T-helper 1 cell (primary cell): ENCODE measurements at regions not wholly inside any gene's neighbourhood (a gene's known extent, or its start where the extent isn't known, plus 50 kb on each side); places are given as distances from the start of the nearest gene placed in this dataset.
"Not testable (repeated sequence)": the region's sequence is repeated elsewhere in the genome, so short reads cannot be mapped to it uniquely, and the experiment has no call there.

Source experiments
- DNase-seq, 5 donors: peaks; one replicate each; pipeline ENCODE4 v3.0.0-alpha.2; 2012 to 2020

DNA sequence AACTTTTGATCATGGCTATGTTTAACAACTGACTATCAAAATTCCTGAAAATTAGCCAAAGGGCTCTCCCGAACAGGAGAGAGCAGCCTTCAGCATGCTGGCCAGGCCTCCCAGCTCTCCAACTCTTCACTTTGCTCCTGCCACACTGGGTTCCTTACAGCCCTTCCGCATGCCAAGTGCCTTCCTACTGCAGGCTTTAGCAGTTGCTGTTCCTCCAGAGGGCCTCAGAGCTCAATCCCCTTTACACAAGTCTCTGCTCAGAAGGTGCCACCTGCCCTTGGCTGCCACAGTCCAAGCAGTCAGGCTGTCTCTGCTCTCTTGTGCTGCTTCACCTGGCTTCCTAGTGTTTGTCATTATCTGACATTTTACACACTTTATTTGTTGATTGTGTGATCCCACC, 553.1 kb upstream of the PPP2R3A start:
- DNase-seq, result no peak

DNA sequence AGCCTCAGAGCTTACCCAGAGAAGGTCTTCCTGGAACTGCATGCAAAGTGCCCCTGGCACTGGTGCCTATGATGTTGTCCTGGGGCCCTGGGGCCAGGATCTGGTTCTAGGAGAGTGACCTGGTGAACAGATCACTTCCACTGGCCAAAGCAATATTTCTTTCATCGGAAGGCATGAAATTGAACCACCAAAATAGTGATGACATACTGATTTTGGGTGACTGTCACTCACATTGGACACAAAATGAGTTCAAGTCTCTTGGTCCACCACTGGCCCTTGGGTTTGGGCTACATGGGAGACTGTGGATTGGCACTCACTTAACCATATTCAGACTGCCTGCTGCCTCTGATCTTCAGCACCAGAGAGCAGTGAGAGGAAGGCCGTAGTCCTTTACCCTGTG, 549.3 kb upstream of the PPP2R3A start:
- DNase-seq, result no peak

DNA sequence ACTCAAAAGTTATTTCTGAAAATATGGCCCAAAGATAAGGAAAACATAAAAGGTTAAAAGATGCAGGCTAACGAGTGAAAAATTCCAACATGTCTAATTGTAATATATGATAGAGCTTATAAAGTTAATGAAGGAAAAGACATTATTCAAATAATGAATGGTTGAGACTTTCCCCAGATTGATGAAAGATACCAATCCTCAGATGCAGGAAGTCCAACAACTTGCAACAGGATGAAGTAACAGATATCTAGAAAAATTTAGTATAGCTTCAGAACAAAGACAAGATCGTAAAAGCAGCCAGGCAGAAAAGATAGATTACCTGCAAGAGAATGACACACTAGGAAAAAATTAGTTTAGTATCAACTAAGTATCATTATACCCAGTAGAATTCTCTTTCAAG, 546.4 kb upstream of the PPP2R3A start:
- DNase-seq, result no peak

DNA sequence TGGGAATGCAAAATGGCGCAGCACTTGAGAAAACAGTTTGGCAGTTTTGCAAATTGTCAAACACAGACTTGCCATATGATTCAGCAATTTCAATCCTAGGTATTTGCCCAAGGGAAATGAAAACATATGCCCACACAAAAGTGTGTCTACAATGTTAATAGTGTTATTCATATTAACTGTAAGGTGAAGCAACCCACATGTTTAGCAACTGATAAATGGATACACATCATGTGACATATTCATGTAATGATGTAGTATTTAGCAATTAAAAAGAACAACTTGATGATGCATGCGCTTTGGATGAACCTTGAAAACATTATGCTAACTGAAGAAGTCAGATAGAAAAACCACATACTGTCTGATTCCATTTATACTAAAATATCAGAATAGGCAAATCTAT, 539.0 kb upstream of the PPP2R3A start:
- DNase-seq, result no peak

DNA sequence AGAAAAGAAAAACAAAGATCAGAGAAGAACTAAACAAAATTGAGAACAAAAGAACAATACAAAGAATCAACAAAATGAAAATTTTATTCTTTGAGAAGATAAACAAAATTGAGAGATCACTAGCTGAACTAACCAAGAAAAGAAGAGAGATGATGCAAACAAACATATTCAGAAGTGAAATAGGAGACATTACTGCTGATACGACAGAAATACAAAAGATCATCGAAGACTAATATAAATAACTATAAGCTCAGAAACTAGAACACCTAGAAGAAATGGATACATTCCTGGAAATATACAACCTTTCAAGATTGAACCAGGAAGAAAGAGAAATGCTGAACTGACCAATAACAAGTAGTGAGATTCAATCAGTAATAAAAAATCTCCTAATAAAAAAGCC, 533.1 kb upstream of the PPP2R3A start:
- no peak for DNase-seq

DNA sequence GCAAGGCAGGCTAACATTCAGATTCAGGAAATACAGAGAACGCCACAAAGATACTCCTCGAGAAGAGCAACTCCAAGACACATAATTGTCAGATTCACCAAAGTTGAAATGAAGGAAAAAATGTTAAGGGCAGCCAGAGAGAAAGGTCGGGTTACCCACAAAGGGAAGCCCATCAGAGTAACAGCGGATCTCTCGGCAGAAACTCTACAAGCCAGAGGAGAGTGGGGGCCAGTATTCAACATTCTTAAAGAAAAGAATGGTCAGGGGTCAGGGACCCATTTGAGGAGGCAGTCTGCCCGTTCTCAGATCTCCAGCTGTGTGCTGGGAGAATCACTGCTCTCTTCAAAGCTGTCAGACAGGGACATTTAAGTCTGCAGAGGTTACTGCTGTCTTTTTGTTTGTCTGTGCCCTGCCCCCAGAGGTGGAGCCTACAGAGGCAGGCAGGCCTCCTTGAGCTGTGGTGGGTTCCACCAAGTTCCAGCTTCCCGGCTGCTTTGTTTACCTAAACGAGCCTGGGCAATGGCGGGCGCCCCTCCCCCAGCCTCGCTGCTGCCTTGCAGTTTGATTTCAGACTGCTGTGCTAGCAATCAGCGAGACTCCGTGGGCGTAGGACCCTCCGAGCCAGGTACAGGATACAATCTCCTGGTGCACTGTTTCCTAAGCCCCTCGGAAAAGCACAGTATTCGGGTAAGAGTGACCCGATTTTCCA, 526.5 kb upstream of the PPP2R3A start:
- not testable (repeated sequence) for DNase-seq

DNA sequence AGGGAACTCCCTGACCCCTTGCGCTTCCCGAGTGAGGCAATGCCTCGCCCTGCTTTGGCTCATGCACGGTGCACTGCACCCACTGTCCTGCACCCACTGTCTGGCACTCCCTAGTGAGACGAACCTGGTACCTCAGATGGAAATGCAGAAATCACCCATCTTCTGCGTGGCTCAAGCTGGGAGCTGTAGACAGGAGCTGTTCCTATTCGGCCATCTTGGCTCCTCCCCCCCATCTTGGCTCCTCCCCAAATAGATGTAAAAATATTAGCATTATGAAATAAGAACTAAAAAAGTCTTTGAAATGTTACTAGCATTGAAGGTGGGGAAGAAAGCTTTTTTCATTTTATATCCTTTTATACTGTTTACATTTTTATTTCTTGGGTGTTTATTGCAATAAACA, 525.9 kb upstream of the PPP2R3A start:
- not testable (repeated sequence) for DNase-seq

DNA sequence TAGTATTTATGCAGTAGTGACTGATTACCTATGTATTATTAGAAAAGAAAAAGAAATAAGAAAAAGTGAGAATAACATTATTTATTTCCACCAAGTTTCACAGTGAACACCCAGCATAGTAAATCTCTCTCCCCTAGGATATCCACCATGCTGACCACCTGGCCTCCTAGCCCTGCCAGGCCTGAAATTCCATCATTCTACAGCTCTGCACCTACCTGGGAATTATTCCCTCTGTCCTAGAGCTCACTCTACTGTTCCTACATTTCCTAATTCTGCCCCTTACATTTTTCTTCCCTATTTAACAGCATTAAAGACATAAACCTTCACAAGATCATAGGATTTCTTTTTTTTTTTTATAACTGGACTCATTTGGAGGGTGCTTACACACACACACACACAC, 525.3 kb upstream of the PPP2R3A start:
- no peak for DNase-seq

DNA sequence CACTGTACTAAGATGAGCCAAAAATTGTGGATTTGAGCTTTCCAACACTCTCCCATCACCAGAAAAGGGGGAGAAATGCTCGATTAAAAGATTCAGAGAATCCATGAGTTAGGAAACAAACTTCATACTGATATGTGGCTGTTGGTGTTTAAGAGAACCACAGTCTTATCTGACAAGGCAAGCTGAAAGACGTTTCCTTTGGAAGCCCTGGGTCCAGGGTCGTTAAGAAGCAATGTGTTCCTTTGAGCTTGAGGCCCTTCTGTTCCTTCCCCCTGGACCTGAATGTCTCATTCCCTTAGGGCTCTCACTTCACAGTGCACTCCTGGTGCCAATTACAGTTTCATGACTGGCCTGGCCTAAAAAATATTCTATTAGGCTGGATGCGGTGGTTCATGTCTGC, 524.8 kb upstream of the PPP2R3A start:
- DNase-seq, result no peak

DNA sequence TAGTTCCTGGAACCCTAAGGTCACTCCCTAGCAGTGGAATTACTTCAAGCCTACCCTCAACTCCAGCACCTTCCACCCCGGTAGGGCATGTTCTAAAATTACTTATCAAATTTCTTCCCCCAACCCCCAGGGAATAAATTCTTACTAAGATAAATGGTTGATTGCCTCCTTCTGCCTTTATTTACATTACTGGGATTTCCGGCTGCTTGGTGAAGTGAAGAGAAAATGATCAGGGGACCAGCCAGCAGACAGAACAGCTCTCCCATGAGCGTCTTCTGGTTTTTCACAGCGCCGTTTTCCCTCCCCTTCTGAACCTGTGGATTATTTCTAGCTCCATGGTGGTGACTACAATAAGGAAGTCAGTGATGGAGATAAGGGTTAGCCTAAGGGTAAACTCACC, 521.5 kb upstream of the PPP2R3A start:
- no peak for DNase-seq

DNA sequence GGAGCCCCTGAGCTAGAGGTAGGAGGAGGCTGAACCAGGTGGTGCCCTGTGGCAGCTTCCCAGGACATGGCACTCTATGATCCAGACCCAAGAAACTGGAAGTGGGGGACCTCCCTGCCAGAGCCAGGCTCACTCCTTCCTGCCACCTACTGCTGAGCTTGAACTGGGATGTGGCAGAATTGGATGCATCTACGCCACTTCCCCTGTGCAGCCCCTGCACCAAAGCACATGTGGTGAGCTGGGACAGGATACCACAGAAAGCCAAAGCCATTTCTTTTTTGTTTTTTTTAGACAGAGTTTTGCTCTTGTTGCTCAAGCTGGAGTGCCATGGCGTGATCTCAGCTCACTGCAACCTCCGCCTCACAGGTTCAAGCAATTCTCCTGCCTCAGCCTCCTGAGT, 518.0 kb upstream of the PPP2R3A start:
- no peak for DNase-seq

DNA sequence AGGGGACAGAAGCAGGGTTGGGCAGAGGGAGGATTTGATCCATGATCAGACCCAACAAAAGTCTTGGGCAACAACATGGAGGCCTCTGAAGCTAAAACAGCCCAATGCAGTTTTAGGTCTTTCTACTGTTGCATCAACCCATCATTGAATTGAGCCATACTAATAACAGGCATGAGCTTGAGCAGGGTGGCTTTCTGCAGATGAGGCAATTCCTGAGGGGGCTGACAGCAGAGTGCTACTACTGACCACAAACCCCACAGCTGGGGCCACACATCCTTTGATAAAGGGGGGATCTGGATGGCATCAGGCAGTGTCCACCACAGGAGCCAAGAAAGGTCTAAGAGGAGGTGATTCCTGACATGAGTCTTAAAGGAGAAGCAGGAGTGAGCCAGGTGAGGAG, 517.0 kb upstream of the PPP2R3A start:
- DNase-seq, result no peak

DNA sequence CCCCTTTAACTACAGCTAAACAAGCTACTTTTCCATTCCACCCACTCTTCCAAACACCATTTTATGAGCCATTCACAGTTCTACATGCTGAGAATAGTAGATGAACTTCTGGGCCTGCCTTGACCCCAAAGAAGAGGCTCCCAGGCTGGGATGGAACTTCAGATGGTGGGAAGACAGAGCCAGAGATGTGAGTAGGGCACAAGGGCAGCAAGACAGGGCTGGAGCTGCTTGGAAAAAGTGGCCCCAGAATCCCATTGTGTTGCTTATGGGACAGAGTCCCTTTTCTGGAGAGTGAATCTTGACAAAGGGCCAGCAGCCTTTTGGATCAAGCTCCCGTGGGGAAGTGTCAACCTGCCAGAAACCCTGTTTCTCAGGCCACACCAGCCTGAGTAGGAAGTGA, 516.5 kb upstream of the PPP2R3A start:
- no peak for DNase-seq

DNA sequence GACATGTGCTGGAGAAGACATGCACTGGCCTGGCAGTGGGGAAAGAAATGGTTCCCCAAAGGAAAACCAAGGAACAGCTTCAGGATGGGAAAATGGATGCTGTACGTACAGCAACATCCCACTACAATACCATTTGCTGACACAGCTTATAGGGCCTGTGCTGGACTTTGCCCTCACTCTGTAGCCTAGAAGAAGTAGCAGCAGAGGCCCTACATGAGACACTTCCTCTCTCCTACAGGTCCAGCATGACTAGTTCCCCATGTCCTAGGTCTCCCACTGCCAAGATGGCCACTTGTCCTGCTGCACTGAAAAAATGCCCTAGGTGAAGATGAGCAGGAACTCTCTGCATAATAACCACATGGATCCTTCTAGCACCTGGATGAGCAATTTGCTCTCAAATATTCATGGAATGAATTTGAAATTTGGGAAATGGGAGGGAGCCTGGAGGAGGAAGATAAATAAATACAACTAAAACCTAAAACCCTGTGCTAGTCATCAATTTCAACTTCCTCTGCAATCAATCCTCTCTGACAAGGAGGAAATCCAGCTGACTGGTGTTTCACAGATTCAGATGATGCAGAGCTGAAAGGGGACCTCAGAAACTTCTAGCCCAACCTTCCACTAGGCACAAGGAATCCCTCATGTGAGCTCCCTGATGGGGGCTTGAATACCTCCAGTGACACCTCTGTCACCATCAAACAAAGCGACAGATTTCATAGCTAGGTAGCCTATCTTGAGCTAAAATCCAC, 514.3 kb upstream of the PPP2R3A start:
- no peak for DNase-seq

DNA sequence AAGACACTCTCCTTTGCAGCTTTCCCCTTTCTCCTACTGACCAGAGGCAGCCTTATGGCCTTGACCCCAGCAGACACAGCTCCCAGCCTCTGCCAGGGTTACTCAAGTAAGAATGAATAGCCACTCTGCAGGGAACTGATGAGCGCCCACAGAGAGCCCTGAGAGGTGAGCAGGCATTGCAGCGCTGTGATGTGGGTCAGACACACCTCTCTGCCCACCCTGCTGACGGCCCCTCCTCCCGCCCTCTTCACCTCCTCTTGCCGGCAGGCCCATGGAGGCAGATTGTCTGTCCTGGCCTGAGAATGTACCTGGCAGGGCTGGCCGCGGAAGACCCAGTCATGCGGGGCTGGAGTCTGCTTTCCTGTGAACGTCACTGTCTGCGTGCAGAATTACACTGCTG, 512.6 kb upstream of the PPP2R3A start:
- no peak for DNase-seq

DNA sequence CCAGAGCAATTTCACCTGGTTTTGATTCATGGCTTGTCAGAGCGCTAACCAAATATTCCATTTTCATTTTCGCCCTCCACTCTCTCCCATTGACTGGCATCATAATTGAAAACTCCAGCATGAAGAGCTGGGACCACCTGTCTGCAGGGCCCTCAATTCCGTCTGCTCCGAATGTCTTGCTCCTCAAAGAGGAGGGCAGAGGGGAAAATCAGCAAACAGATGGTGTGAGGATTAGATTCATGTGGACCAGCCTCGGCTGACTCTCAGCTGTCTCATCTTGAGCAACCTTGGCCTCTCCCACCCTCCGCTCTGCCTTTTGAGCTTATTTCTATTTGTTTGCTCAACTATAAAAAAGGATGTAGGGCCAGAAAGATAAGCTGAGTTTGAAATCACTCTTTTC, 512.2 kb upstream of the PPP2R3A start:
- DNase-seq, result no peak

DNA sequence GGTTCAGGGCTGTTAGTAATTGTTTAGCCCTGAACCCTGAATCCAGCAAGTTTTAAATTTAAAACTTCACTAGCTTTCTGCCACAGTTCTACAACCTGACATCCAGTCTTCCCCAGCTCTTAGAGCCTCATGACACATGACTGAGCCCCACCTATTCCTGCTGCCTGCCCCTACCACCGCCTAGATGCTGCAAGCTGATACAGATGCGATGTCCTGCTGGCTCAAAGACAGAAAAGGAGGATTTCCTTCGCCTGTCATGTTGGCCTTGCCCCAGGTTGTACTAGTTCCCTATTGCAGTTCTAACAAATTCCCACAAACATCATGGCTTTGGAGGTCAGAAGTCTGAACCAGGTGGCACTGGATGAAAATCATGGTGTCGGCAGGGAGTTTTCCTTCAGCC, 510.6 kb upstream of the PPP2R3A start:
- no peak for DNase-seq

DNA sequence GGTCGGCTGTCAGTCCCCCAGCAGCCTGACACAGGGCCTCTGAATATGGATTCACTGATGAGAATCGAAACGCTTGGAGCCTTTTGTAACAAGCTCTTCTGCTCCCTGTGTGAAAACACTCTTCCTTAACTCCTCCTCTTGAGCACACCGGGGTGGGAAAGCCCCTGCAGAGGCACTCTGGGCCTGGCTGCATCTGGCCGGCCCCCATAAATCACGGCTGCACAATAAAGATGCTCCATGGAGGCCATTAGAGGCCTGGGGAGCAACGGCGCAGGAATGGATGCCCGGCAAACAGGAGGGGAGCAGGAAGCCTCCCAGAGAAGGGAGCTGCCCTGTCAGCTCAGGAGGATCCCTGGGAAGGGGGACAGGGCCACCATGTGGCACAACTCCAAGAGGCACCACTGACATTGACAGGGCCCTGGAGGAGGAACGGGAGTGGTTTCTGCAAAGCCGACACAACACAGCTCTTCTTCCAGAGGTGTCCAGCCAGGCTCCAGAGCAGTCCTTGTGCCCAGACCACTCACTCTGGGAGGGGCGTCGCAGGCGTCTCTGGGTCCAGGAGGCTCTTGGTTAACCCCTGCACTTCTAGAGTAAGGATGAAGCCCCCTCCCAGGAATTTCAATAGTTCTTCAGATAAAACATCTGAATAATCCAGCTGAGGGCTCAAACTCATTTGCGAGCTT, 509.3 kb upstream of the PPP2R3A start:
- no peak for DNase-seq

DNA sequence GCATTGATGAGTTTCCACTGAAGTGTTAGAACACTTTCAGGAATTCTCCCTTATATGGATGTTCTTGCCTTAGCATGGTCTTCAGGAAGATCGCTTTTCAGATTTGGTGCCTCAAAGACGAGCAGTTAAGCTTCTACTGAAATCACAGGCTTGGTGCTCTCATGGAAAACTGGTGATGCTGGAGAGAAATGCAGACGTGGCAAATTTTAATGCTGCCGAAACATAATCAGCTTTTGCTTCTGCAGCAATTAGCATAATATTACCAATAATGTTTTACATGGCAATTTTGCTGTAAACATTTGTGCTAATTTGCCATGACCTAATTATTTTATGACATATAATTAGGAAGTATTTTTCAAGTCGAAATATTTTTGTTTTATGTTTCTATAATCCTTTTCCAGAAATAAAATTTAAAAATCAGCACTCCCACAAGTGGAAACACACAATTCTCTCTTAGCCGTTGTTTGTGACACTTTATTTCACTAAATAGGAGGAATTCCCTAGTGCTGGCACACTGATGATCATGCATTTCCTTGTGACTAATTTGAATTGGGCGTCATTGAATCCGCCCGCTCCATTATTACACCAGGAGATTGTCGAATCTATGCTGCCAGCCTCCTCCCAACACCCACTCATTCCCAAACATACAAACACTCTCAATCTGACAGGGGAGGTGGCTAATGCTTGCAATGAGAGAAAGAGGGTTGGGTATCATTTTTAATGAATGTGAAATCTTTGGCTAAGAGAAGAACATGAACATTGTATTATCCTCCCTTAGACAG, 506.8 kb upstream of the PPP2R3A start:
- no peak for DNase-seq

DNA sequence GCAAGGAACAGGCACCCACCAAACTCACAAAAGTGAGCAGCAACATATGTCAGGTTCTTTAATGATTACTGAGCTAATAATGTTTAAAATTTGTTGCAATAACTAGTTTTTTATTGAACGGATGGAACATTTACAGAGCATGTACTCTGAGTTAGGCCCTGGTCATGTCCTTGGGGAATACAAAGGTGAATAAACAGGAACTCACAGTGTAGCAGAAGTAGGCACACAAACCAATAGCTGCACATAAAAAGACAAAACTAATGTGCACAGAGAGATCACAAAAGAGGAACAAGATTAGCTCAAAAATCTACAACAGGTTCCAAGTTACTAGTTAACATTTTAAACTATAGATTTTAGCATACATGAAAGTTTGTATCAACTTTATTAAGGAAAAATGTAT, 505.3 kb upstream of the PPP2R3A start:
- no peak for DNase-seq

DNA sequence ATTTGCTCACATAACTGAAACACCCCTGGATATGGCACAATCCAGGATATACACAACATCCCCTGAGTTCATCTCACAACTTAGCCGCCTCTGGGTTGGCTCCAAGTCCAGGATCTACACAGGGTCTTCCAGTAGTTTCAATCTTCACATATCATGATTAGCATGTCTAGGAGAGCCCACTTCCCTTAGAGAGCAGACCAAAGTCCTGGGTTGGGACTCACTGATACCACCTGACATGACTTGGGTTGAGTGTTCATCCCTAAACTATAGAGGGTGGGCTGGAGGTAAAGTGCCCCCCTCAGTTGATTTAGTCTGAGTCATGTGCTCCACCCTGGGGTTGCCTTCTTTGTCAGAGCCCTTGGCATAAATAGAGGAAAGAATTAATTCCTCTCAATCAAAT, 493.6 kb upstream of the PPP2R3A start:
- no peak for DNase-seq

DNA sequence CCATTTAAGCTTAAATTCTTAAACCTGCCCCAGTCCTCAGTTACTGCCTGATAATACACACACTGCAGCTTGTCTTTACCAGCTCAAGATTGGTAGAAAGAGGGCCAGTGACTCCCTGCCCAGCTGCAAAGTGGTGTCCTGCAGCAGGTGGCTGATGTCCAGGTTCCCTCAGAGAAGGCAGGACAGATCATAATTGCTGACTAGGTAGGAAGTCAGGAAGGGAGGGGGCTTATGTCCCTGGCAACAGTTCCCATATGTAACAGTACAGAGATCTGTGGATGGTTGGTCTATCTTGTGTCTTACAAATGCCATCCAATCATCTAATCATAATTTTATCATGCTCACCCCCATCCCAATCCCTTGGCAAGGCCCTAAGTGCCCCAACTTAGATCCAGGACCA, 492.1 kb upstream of the PPP2R3A start:
- no peak for DNase-seq

DNA sequence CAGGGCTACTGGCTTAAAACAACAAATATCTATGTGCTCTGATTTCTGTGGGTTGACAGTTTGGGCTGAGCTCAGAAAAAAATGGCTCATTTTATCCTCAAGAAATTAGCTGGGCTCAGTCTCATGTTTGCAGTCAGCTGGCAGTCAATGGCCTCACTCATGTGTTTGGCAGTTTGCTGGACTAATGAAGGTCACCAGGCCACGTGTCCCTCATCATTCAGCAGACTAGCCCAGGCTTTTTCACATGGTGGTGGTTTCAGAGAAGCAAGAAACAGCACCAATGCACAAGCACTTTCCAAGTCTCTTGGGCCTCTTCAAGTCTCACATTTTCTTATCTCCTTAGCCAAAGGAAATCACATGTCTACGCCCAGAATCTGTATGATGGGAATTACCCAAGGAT, 478.3 kb upstream of the PPP2R3A start:
- no peak for DNase-seq
